WTC11 (cell line): ENCODE measurements at regions not wholly inside any gene's neighbourhood (a gene's known extent, or its start where the extent isn't known, plus 50 kb on each side); places are given as distances from the start of the nearest gene placed in this dataset.

ENCODE experiments used
- ATAC-seq: fragments of 200-7000 bp; cut with Tn5 transposase; 2 replicates; pipeline ENCODE4 v1.10.0; 2021; ENCODE audit warnings: mild to moderate bottlenecking, moderate library complexity
- CTCF ChIA-PET: fragments of 300-600 bp; sonication (Branson Sonifier 250); formaldehyde crosslinking; loops from one replicate; lab custom pipeline; 2021; ENCODE audit warnings: antibody characterized with exemption; lab: Charles Lee
- POLR2A ChIA-PET: fragments of 350-600 bp; sonication (Branson Sonifier 250); formaldehyde crosslinking; loops from one replicate; lab custom pipeline; 2021; ENCODE audit warnings: antibody characterized with exemption; lab: Charles Lee
- DNase-seq: peaks from one replicate; pipeline ENCODE4 v3.0.0; 2021; ENCODE audit warnings: low spot score
- H3K27ac Mint-ChIP-seq: 2 replicates; pipeline ENCODE4 v1.8.0; 2021; ENCODE audit warnings: mixed read lengths
- H3K27me3 Mint-ChIP-seq: 2 replicates; pipeline ENCODE4 v1.8.0; 2021; ENCODE audit warnings: low read depth, mild to moderate bottlenecking, moderate library complexity, mixed read lengths
- H3K36me3 Mint-ChIP-seq: 2 replicates; pipeline ENCODE4 v1.8.0; 2021; ENCODE audit warnings: mixed read lengths
- H3K4me1 Mint-ChIP-seq: 2 replicates; pipeline ENCODE4 v1.8.0; 2022; ENCODE audit warnings: mixed read lengths
- H3K4me3 Mint-ChIP-seq: 2 replicates; pipeline ENCODE4 v1.8.0; 2021; ENCODE audit warnings: mild to moderate bottlenecking, moderate library complexity, mixed read lengths
- H3K9me3 Mint-ChIP-seq: 2 replicates; pipeline ENCODE4 v1.8.0; 2021; ENCODE audit warnings: mixed read lengths
- CREB1 ChIP-seq: sonication (generic); formaldehyde crosslinking; IDR thresholded peaks from 2 replicates; pipeline ENCODE4 v1.8.0; 2023; ENCODE audit warnings: mild to moderate bottlenecking, missing genetic modification reagents
- EMX1 ChIP-seq: fragments of 250-450 bp; sonication (Bioruptor Pico); IDR thresholded peaks from 2 replicates; pipeline ENCODE4 v1.8.0; 2021; ENCODE audit warnings: mild to moderate bottlenecking
- FOXP4 ChIP-seq: sonication (generic); formaldehyde crosslinking; IDR thresholded peaks from 2 replicates; pipeline ENCODE4 v1.8.0; 2022; ENCODE audit warnings: mild to moderate bottlenecking, missing genetic modification reagents
- GABPB1 ChIP-seq: sonication (generic); formaldehyde crosslinking; IDR thresholded peaks from 2 replicates; pipeline ENCODE4 v1.8.1; 2023; ENCODE audit warnings: mild to moderate bottlenecking, missing genetic modification reagents
- JUN ChIP-seq: sonication (generic); formaldehyde crosslinking; IDR thresholded peaks from 2 replicates; pipeline ENCODE4 v1.8.0; 2023; ENCODE audit warnings: mild to moderate bottlenecking, missing genetic modification reagents
- MYBL2 ChIP-seq: sonication (generic); formaldehyde crosslinking; IDR thresholded peaks from 2 replicates; pipeline ENCODE4 v1.8.1; 2023; ENCODE audit warnings: mild to moderate bottlenecking, moderate library complexity, missing genetic modification reagents
- NFE2L1 ChIP-seq: sonication (generic); formaldehyde crosslinking; IDR thresholded peaks from 2 replicates; pipeline ENCODE4 v1.8.1; 2023; ENCODE audit warnings: missing genetic modification reagents
- OVOL2 ChIP-seq: fragments of 250-450 bp; sonication (Bioruptor Pico); IDR thresholded peaks from 2 replicates; pipeline ENCODE4 v1.9.0; 2021; ENCODE audit warnings: mild to moderate bottlenecking, borderline replicate concordance
- SMAD4 ChIP-seq: sonication (generic); formaldehyde crosslinking; IDR thresholded peaks from 2 replicates; pipeline ENCODE4 v1.8.0; 2022; ENCODE audit warnings: mild to moderate bottlenecking, missing genetic modification reagents
- ZBTB21 ChIP-seq: sonication (generic); formaldehyde crosslinking; IDR thresholded peaks from 2 replicates; pipeline ENCODE4 v1.8.1; 2023; ENCODE audit warnings: mild to moderate bottlenecking, missing genetic modification reagents, borderline replicate concordance
- ZNF232 ChIP-seq: sonication (generic); formaldehyde crosslinking; IDR thresholded peaks from 2 replicates; pipeline ENCODE4 v1.8.0; 2022; ENCODE audit warnings: mild to moderate bottlenecking, missing genetic modification reagents
- ZNF263 ChIP-seq: sonication (generic); formaldehyde crosslinking; IDR thresholded peaks from 2 replicates; pipeline ENCODE4 v1.8.1; 2022; ENCODE audit warnings: low read depth, mild to moderate bottlenecking, moderate library complexity, missing genetic modification reagents
- ZNF423 ChIP-seq: fragments of 250-450 bp; sonication (Bioruptor Pico); IDR thresholded peaks from 2 replicates; pipeline ENCODE4 v2.1.2; 2022; ENCODE audit warnings: mild to moderate bottlenecking, moderate library complexity
- ZNF512 ChIP-seq: sonication (generic); formaldehyde crosslinking; IDR thresholded peaks from 2 replicates; pipeline ENCODE4 v1.8.1; 2022; ENCODE audit warnings: missing genetic modification reagents, borderline replicate concordance
- TF ChIP-seq, protein P1 (sequence below): sonication (generic); formaldehyde crosslinking; IDR thresholded peaks from 2 replicates; pipeline ENCODE4 v1.8.0; 2023; ENCODE audit warnings: missing genetic modification reagents, mild to moderate bottlenecking, borderline replicate concordance
- TF ChIP-seq, protein P2 (sequence below): sonication (generic); formaldehyde crosslinking; IDR thresholded peaks from 2 replicates; pipeline ENCODE4 v1.8.1; 2022; ENCODE audit warnings: low read depth, mild to moderate bottlenecking, moderate library complexity, missing genetic modification reagents, borderline replicate concordance
- TF ChIP-seq, protein P3 (sequence below): sonication (generic); formaldehyde crosslinking; IDR thresholded peaks from 2 replicates; pipeline ENCODE4 v1.8.1; 2023; ENCODE audit warnings: mild to moderate bottlenecking, missing genetic modification reagents
- TF ChIP-seq, protein P4 (sequence below): fragments of 250-450 bp; sonication (Bioruptor Pico); IDR thresholded peaks from 2 replicates; pipeline ENCODE4 v1.9.0; 2021; ENCODE audit warnings: moderate library complexity, mild to moderate bottlenecking, inconsistent platforms, borderline replicate concordance
- TF ChIP-seq, protein P5 (sequence below): sonication (generic); formaldehyde crosslinking; IDR thresholded peaks from 2 replicates; pipeline ENCODE4 v1.8.0; 2022; ENCODE audit warnings: mild to moderate bottlenecking, missing genetic modification reagents
- TF ChIP-seq, protein P6 (sequence below): sonication (generic); formaldehyde crosslinking; conservative IDR thresholded peaks from 2 replicates; pipeline ENCODE4 v1.8.1; 2022; ENCODE audit warnings: mild to moderate bottlenecking, missing genetic modification reagents
- TF ChIP-seq, protein P7 (sequence below): sonication (generic); formaldehyde crosslinking; IDR thresholded peaks from 2 replicates; pipeline ENCODE4 v1.8.0; 2023; ENCODE audit warnings: missing genetic modification reagents

- TF ChIP-seq, protein P1, sequence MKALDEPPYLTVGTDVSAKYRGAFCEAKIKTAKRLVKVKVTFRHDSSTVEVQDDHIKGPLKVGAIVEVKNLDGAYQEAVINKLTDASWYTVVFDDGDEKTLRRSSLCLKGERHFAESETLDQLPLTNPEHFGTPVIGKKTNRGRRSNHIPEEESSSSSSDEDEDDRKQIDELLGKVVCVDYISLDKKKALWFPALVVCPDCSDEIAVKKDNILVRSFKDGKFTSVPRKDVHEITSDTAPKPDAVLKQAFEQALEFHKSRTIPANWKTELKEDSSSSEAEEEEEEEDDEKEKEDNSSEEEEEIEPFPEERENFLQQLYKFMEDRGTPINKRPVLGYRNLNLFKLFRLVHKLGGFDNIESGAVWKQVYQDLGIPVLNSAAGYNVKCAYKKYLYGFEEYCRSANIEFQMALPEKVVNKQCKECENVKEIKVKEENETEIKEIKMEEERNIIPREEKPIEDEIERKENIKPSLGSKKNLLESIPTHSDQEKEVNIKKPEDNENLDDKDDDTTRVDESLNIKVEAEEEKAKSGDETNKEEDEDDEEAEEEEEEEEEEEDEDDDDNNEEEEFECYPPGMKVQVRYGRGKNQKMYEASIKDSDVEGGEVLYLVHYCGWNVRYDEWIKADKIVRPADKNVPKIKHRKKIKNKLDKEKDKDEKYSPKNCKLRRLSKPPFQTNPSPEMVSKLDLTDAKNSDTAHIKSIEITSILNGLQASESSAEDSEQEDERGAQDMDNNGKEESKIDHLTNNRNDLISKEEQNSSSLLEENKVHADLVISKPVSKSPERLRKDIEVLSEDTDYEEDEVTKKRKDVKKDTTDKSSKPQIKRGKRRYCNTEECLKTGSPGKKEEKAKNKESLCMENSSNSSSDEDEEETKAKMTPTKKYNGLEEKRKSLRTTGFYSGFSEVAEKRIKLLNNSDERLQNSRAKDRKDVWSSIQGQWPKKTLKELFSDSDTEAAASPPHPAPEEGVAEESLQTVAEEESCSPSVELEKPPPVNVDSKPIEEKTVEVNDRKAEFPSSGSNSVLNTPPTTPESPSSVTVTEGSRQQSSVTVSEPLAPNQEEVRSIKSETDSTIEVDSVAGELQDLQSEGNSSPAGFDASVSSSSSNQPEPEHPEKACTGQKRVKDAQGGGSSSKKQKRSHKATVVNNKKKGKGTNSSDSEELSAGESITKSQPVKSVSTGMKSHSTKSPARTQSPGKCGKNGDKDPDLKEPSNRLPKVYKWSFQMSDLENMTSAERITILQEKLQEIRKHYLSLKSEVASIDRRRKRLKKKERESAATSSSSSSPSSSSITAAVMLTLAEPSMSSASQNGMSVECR, result no peak
- TF ChIP-seq, protein P2, sequence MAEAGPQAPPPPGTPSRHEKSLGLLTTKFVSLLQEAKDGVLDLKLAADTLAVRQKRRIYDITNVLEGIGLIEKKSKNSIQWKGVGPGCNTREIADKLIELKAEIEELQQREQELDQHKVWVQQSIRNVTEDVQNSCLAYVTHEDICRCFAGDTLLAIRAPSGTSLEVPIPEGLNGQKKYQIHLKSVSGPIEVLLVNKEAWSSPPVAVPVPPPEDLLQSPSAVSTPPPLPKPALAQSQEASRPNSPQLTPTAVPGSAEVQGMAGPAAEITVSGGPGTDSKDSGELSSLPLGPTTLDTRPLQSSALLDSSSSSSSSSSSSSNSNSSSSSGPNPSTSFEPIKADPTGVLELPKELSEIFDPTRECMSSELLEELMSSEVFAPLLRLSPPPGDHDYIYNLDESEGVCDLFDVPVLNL (CRISPR knock-in tag), result no peak
Measured at GRCh38 chr5:60350794-60351193, 349.2 kb downstream of the DEPDC1B start (continued).

GRCh38 chr5:60349891-60350415 is 350.0 kb downstream of the DEPDC1B start:
- DNase-seq, result no peak
- Mint-ChIP-seq H3K27me3 (no peaks in the 10 kb centered on the region), H3K36me3 (no peaks in the 10 kb centered on the region), H3K27ac (no peak overlapping the region), H3K9me3 (no peaks in the 10 kb centered on the region), H3K4me1 (no peaks in the 10 kb centered on the region), H3K4me3 (no peak overlapping the region)
- ChIA-PET CTCF (no interaction called here), POLR2A (no interaction called here)
- TF ChIP-seq, protein P3, sequence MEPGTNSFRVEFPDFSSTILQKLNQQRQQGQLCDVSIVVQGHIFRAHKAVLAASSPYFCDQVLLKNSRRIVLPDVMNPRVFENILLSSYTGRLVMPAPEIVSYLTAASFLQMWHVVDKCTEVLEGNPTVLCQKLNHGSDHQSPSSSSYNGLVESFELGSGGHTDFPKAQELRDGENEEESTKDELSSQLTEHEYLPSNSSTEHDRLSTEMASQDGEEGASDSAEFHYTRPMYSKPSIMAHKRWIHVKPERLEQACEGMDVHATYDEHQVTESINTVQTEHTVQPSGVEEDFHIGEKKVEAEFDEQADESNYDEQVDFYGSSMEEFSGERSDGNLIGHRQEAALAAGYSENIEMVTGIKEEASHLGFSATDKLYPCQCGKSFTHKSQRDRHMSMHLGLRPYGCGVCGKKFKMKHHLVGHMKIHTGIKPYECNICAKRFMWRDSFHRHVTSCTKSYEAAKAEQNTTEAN (CRISPR knock-in tag), result no peak
- TF ChIP-seq, protein P4, sequence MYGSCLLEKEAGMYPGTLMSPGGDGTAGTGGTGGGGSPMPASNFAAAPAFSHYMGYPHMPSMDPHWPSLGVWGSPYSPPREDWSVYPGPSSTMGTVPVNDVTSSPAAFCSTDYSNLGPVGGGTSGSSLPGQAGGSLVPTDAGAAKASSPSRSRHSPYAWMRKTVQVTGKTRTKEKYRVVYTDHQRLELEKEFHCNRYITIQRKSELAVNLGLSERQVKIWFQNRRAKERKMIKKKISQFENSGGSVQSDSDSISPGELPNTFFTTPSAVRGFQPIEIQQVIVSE, result no peak
- no peak for TF ChIP-seq OVOL2 (CRISPR knock-in tag)
- TF ChIP-seq, protein P5, sequence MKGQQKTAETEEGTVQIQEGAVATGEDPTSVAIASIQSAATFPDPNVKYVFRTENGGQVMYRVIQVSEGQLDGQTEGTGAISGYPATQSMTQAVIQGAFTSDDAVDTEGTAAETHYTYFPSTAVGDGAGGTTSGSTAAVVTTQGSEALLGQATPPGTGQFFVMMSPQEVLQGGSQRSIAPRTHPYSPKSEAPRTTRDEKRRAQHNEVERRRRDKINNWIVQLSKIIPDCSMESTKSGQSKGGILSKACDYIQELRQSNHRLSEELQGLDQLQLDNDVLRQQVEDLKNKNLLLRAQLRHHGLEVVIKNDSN (CRISPR knock-in tag), result no peak
- no peak for TF ChIP-seq MYBL2 (CRISPR knock-in tag)
- no peak for TF ChIP-seq CREB1 (CRISPR knock-in tag)
- TF ChIP-seq, protein P6, sequence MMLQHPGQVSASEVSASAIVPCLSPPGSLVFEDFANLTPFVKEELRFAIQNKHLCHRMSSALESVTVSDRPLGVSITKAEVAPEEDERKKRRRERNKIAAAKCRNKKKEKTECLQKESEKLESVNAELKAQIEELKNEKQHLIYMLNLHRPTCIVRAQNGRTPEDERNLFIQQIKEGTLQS, result no peak
- TF ChIP-seq ZNF423 (CRISPR knock-in tag), result no peak
- TF ChIP-seq, protein P7, sequence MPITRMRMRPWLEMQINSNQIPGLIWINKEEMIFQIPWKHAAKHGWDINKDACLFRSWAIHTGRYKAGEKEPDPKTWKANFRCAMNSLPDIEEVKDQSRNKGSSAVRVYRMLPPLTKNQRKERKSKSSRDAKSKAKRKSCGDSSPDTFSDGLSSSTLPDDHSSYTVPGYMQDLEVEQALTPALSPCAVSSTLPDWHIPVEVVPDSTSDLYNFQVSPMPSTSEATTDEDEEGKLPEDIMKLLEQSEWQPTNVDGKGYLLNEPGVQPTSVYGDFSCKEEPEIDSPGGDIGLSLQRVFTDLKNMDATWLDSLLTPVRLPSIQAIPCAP (CRISPR knock-in tag), result no peak
- no peak for TF ChIP-seq NFE2L1 (CRISPR knock-in tag)
- TF ChIP-seq ZNF263 (CRISPR knock-in tag), result no peak
- TF ChIP-seq EMX1, result no peak
- TF ChIP-seq, all 79 proteins: peak for 0
- no peak for ATAC-seq

DNA sequence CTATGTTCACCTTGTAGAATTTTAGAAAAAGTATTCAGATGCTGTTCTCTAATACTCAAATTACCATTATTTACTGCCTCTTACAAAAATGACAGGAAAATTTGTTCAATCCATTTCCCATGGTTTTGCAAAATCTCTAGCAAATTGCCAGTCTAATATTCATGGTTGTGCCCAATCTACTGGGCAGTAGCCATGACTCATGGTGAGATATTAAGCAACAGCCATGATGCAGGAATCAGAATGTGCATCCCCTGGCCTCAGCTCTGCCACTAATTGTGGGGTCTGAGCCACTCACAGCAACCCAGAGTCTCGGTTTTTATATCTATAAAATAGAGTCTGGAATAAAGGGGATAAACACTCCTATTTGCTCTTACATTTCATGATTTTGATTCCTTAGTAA is 353.6 kb downstream of the DEPDC1B start:
- POLR2A ChIA-PET, result interaction anchor here (0.6 kb wide), 1 partner anchor 616 kb away, joined by 3 read pairs; no protein-coding TSS in a partner anchor
- DNase-seq, result no peak
- H3K4me3 Mint-ChIP-seq, result no peak overlapping the region
- no peaks in the 10 kb centered on the region for H3K36me3 Mint-ChIP-seq
- H3K9me3 Mint-ChIP-seq, result no peaks in the 10 kb centered on the region
- no peak for ATAC-seq
- H3K27me3 Mint-ChIP-seq, result no peaks in the 10 kb centered on the region
- CTCF ChIA-PET, result no interaction called here
- H3K27ac Mint-ChIP-seq, result no peak overlapping the region
- no peaks in the 10 kb centered on the region for H3K4me1 Mint-ChIP-seq
- TF ChIP-seq ZNF232 (CRISPR knock-in tag) (no peak), SMAD4 (CRISPR knock-in tag) (no peak), ZNF512 (CRISPR knock-in tag) (no peak), FOXP4 (CRISPR knock-in tag) (no peak), ZNF263 (CRISPR knock-in tag) (no peak), JUN (CRISPR knock-in tag) (no peak), CREB1 (CRISPR knock-in tag) (no peak), ZBTB21 (CRISPR knock-in tag) (no peak), GABPB1 (CRISPR knock-in tag) (no peak)
